Hematopoietic multipotent progenitor cell treated with erythropoietin and hydrocortisone succinate and interleukin-3 and kit ligand, for 6 days (in vitro differentiated cells): ENCODE measurements at regions not wholly inside any gene's neighbourhood (a gene's known extent, or its start where the extent isn't known, plus 50 kb on each side); places are given as distances from the start of the nearest gene placed in this dataset.
"Not testable (repeated sequence)": the region's sequence is repeated elsewhere in the genome, so short reads cannot be mapped to it uniquely, and the experiment has no call there.

Source experiments
- DNase-seq: peaks from one replicate; pipeline ENCODE4 v3.0.0-alpha.2; 2015

GRCh38 chr3:13192471-13193213 is 119.4 kb upstream of the IQSEC1 start:
- DNase-seq: no peak

DNA sequence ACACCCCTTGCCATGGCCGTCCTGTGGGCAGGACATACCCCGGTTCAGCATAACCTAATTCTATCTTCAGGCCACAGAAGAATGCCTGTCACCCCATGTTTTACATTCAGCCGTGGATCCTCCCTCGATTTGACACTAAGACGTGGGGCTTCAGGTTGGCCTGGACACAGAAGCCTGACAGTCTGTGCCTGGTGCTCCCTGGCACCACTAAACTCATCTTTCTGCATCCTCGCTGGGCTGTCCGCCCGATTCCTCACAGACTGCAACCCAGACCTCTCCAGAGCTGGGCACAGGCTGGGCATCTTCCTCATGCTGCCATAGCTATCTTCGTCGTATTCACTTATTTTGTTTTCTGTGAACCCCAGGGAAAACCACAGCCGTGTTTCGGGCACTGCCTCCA is 117.8 kb upstream of the IQSEC1 start:
- no peak for DNase-seq

DNA sequence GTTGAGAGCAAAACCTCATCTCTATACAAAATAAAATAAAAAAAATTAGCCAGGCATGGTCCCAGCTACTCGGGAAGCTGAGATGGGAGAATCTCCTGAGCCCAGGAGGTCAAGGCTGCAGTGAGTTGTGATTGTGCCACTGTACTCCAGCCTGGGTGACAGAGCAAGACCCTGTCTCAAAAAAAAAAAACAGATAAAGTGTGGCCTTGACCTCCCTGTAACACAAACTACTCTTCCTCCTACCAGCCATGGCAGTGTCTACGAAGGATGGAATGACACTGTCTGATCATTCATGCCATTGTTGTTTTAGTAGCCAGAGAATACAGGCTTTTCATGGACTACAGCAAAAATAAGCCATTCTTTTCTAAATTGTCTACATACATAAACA is 117.1 kb upstream of the IQSEC1 start:
- DNase-seq: no peak

- DNase-seq: peak; percentile 57
Measured at GRCh38 chr3:13189639-13190377, 116.6 kb upstream of the IQSEC1 start.

GRCh38 chr3:13188975-13189374 is 115.7 kb upstream of the IQSEC1 start:
- DNase-seq: no peak

DNA sequence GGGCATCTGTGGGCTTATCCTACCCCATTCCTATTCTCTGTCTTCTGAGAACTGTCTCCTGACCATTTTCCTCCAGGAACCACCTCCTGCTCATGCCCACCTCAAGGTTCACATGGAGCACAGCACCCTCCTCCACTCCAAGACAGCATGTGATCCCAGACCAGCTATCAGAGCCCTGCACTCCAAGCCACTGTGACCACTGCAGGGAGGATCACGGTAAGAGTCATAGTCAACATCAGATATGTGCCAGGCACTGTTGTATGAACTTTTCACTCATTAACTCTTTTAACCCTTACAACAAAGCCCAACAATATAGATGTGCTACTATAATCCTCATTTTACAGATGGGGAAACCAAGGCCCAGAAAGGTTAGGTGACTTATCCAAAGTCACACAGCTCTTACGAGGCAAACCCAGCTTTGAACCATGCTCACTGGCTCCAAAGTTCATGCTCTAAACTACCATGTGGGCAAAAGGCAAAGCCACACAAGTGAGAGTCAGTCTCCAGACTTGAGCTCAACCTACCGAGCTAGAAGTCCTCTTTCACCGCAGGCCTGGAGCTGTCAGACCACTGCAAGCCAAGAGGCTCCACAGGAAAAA is 115.1 kb upstream of the IQSEC1 start:
- DNase-seq: peak; percentile 61

GRCh38 chr3:13187593-13187992 is 114.4 kb upstream of the IQSEC1 start:
- DNase-seq: no peak

GRCh38 chr3:13186435-13186815 is 113.2 kb upstream of the IQSEC1 start:
- DNase-seq: no peak

DNA sequence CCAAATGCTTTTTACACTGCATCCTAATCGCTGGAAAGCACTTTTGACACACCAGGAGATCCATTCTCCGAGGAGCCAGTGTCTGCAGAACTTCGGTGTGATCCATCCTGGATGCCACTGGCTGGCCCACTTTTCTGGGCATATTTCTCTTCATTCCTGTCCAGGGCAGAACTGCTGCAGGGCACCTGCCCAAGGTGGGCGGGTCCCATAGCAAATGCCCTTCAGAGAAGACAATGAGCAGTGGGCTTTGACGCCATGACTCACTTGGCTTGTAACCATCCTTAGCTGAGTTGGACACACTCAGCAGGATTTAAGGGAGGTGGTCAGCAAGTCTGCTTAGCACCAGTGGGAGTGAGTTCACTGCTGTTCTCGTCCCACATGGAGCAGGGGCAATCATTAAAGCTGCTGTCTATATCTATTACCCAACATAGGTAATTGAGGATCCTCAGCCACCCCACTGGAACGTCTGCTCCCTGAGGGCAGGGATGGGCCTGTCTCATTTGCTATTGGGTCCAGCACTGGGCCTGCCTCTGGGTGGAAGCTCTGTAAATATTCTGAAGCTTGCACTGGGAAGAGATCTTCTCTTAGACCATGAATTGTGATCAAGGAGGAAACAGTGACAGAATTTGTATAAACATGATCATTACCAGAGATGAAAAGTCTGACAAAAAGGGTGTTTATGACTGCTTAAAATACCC is 112.7 kb upstream of the IQSEC1 start:
- no peak for DNase-seq

DNA sequence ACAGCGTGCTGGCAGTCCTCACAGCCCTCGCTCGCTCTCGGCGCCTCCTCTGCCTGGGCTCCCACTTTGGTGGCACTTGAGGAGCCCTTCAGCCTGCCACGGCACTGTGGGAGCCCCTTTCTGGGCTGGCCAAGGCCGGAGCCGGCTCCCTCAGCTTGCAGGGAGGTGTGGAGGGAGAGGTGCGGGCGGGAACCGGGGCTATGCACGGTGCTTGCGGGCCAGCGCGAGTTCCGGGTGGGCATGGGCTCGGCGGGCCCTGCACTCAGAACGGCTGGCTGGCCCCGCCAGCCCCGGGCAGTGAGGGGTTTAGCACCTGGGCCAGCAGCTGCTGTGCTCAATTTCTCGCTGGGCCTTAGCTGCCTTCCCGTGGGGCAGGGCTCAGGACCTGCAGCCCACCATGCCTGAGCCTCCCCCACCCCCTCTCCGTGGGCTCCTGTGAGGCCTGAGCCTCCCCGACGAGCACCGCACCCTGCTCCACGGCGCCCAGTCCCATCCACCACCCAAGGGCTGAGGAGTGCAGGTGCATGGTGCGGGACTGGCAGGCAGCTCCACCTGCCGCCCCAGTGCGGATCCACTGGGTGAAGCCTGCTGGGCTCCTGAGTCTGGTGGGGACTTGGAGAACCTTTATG is 106.5 kb upstream of the IQSEC1 start:
- not testable (repeated sequence) for DNase-seq

GRCh38 chr3:13179181-13179580 is 106.0 kb upstream of the IQSEC1 start:
- no peak for DNase-seq

GRCh38 chr3:13178107-13178506 is 104.9 kb upstream of the IQSEC1 start:
- DNase-seq: no peak

DNA sequence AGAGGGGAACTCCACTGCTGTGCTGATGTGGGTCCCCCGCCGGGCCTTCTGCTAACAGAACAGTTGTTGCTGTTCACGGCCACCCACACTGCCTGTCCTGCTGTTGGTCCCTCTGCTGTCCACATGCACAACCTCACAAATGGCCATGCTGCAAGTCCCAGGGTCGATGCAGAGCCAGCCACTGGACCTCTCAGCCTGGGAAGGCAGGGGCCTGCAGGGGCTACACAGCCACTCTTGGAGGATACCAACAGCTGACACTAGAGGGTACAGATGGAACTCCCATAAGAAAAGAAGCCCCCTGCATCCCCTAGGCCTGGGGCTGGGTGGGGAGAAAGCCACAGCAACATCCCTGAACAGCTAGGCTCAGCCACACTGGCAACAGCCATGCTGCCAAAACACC is 104.4 kb upstream of the IQSEC1 start:
- no peak for DNase-seq

DNA sequence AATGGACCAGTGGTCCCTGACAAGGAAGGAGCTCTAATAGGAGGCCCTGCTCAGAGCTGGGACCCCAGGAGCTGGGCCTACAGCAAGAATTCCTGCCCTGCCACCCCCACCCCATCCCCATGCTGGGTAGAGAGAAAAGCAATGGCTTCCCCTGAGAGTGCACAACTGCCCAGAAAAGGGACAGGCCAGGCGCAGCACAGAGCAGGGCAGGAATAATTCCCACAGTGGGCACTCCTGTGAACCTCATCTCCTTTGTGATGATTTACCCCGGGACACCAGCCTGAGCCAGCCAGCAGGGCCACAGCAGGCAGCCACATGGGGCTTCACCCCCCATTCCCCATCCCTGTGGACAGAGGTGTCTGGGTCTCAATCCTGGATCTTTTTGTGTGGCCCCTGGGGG is 104.0 kb upstream of the IQSEC1 start:
- DNase-seq: no peak

- no peak for DNase-seq
Measured at GRCh38 chr3:13176445-13176844, 103.2 kb upstream of the IQSEC1 start.

GRCh38 chr3:13174803-13175135 is 101.5 kb upstream of the IQSEC1 start:
- DNase-seq: no peak

- no peak for DNase-seq
Measured at GRCh38 chr3:13174011-13174802, 101.0 kb upstream of the IQSEC1 start.

DNA sequence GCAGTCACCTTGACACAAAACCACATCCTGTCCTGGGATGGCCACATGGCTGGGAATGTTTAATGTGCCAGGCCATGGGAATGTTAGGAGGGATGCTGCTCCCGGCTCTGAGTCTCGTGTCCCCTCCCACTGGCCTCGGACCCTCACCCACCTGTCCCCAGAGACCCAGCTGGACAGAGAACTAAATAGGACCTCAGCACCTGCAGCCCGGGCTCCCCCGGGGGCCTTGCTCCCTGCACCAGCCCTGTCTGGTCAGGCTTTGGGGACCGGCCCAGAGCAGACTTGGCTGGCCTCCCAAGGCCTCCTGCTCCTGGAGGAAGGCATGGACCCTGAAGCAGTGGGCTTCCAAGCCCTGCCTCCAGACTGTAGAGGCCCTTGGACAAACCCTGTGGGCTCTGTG is 100.0 kb upstream of the IQSEC1 start:
- DNase-seq: no peak

GRCh38 chr3:13172644-13173013 is 99.4 kb upstream of the IQSEC1 start:
- no peak for DNase-seq

- no peak for DNase-seq
Measured at GRCh38 chr3:13171704-13172643, 98.7 kb upstream of the IQSEC1 start.

DNA sequence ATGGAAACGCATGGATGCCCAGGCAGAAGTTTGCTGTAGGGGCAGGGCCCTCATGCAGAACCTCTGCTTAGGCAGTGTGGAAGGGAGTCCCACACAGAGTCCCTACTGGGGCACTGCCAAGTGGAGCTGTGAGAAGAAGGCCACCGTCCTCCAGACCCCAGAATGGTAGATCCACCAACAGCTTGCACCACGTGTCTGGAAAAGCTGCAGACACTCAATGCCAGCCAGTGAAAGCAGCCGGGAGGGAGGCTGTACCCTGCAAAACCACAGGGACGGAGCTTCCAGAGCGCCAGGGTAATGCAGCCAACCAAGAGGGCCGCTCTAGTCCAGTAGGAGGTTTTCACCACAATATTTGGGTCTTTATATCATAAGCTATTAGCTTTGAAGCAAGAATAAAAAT is 97.1 kb upstream of the IQSEC1 start:
- no peak for DNase-seq
